Panc1 (cell line): ENCODE measurements at regions not wholly inside any gene's neighbourhood (a gene's known extent, or its start where the extent isn't known, plus 50 kb on each side); places are given as distances from the start of the nearest gene placed in this dataset.

Experiments used
- POLR2AphosphoS5 ChIP-seq: IDR thresholded peaks from 2 replicates; pipeline ENCODE4 v1.6.1; 2012; ENCODE audit warnings: mild to moderate bottlenecking, low read depth, low read length, moderate library complexity
- REST ChIP-seq, 2 experiments: IDR thresholded peaks; 2 replicates each; pipeline ENCODE4 v1.6.1; 2011 to 2012; ENCODE audit warnings: low read depth in 2 of 2, control low read depth in 1 of 2, low read length in 1 of 2, mild to moderate bottlenecking in 1 of 2, moderate library complexity in 1 of 2; ENCODE audit not compliant: insufficient read depth in 1 of 2
- SIN3A ChIP-seq: IDR thresholded peaks from 2 replicates; pipeline ENCODE4 v1.6.1; 2012; ENCODE audit warnings: low read depth, mild to moderate bottlenecking, low read length, moderate library complexity, borderline replicate concordance; ENCODE audit not compliant: insufficient read depth
- TF ChIP-seq, protein P1 (sequence below): fragments of 450-650 bp; IDR thresholded peaks from 2 replicates; pipeline ENCODE4 v1.5.1; 2017; ENCODE audit warnings: mild to moderate bottlenecking

- TF ChIP-seq, protein P1, sequence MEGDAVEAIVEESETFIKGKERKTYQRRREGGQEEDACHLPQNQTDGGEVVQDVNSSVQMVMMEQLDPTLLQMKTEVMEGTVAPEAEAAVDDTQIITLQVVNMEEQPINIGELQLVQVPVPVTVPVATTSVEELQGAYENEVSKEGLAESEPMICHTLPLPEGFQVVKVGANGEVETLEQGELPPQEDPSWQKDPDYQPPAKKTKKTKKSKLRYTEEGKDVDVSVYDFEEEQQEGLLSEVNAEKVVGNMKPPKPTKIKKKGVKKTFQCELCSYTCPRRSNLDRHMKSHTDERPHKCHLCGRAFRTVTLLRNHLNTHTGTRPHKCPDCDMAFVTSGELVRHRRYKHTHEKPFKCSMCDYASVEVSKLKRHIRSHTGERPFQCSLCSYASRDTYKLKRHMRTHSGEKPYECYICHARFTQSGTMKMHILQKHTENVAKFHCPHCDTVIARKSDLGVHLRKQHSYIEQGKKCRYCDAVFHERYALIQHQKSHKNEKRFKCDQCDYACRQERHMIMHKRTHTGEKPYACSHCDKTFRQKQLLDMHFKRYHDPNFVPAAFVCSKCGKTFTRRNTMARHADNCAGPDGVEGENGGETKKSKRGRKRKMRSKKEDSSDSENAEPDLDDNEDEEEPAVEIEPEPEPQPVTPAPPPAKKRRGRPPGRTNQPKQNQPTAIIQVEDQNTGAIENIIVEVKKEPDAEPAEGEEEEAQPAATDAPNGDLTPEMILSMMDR = no peak
- TF ChIP-seq SIN3A (no peak), POLR2AphosphoS5 (no peak), REST (IDR thresholded peaks at IDR 0.05; ENCODE audit: insufficient read depth in 1 of 2, low read depth in 2 of 2, low read length in 1 of 2) (no peak)
Measured at GRCh38 chr6:156525541-156525940, 251.6 kb upstream of the ARID1B start.
